ENCODE measurements at regions not wholly inside any gene's neighbourhood (a gene's known extent, or its start where the extent isn't known, plus 50 kb on each side); places are given as distances from the start of the nearest gene placed in this dataset.
"Not testable (repeated sequence)": the region's sequence is repeated elsewhere in the genome, so short reads cannot be mapped to it uniquely, and the experiment has no call there.

- no peak for DNase-seq
These were observed 158.9 kb downstream of the PCTP start for GRCh38 chr17:55909776-55910175.

DNA sequence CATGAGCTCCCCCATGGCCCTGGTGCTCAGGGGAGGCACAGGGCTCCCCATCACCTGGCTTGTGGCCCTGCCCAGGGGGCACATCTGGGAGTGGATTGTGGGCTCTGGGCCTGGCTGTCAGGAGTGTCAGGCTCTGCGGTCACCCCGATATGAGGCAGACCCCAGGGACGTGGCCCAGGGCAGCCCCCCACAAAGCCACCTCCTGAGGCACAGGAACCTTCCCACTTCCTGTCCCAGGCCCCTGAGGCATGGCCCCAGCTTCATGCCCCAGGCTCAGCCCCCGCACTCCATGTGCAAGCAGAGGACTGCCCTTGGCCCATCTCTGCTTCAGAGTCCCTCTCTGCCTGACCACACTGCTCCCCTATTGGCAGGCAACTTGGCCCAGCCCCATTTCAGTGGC lies 160.3 kb downstream of the PCTP start:
- no peak for DNase-seq

DNA sequence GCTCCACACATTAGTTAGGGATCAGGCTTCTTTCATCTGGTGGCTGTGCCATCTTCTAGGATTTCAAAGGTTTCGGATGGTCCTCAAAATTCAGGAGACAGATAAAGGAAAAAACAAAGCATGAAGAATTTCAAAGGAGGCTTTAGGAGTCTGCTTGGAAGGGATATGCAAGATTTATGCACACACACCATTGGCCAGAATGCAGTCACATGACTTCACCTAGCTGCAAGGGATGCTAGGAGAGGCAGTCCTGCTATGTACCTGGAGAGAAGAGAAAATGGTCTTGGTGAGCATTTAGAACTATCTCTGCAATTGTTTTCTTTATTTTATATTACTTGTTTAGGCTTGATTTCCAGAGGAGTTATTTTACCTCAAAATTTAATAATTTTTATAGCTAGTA lies 174.6 kb downstream of the PCTP start:
- no peak for DNase-seq

DNA sequence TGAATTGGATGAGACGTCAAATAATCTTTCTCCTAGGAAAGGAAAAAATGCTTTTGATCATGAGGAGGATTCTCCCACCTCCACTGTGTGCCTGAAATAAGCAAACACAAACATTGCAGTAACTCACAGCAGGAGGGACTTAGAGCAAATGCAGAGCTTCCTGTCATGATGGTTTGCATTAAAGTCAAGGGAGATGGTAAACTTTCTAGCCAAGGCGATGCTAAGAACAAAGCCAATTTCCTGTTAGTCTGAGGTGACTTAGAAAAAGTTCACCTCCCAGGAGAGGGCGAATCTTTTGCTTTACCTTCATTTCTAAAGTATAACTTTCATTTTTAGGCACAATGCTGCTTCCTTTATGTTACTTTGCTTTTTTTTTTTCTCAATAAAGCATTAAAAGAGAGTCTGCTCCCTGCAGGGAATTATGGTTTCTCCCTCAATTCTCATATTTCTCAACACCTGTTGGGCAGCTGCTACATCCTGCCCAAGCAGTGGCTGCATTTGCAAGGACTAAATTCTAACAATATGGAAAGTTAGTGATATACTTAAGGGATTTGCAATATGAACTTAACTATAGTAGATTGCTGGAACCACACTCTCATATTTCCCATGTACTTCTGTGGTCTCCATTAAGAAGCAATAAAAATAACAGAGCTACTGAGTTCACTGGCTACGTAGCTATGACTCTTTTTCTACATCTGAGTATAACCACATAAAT lies 175.6 kb downstream of the PCTP start:
- no peak for DNase-seq

GRCh38 chr17:55930291-55930809 lies 179.5 kb downstream of the PCTP start:
- DNase-seq: no peak

DNA sequence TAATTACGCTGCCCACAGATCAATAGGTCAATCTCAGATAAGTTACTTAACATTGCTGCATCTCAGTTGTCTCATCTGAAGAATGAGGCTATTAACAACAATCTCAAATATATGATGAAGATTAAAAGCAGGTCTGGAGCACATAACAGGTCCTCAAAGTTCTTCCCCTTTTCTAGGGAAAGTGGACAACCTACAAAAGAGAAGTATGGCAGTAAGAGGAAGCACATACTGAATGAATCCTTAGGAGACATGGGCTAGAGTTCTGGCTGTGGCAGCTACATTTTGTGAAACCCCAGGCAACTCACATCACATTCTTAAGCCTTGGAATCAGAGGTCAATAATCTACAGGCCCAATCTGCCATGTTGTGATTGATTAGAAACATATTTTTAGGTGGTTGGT lies 180.6 kb downstream of the PCTP start:
- DNase-seq: no peak

GRCh38 chr17:55932973-55933372 lies 182.1 kb downstream of the PCTP start:
- DNase-seq: no peak

DNA sequence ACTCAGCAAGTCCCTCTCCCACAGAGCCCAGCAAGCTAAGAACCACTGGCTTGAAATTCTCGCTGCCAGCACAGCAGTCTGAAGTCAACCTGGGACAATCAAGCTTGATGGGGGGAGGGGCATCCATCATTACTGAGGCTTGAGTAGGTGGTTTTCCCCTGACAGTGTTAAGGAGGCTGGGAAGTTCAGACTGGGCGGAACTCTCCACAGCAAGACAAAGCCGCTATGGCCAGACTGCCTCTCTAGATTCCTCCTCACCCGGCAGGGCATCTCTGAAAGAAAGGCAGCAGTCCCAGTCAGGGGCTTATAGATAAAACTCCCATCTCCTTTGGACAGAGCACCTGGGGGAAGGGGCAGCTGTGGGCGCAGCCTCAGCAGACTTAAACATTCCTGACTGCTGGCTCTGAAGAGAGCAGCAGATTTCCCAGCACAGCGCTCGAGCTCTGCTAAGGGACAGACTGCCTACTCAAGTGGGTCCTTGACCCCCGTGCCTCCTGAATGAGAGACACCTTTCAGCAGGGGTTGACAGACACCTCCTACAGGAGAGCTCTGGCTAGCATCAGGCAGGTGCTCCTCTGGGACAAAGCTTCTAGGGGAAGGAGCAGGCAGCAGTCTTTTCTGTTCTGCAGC lies 188.4 kb downstream of the PCTP start:
- DNase-seq: not testable (repeated sequence)

- no peak for DNase-seq
These were observed 193.5 kb upstream of the ANKFN1 start for GRCh38 chr17:55959756-55960155.

DNA sequence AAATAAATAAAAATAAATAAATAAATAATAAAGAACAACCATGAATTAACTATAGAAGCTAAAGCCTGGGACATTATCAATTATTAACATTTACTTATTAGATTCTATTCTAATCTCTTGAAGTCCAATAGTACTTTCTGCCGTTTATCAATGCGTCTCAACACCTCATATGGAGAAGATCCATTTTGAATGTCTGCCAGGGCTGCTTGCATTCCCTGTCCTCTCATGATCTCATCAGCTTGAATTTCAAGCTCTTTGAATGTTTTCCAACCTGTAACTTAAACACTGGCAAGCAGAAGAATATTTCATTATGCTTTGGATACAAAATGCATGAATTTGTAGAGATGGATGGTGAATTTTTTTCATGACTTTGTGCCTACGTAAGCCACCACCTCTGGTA lies 191.9 kb upstream of the ANKFN1 start:
- no peak for DNase-seq

DNA sequence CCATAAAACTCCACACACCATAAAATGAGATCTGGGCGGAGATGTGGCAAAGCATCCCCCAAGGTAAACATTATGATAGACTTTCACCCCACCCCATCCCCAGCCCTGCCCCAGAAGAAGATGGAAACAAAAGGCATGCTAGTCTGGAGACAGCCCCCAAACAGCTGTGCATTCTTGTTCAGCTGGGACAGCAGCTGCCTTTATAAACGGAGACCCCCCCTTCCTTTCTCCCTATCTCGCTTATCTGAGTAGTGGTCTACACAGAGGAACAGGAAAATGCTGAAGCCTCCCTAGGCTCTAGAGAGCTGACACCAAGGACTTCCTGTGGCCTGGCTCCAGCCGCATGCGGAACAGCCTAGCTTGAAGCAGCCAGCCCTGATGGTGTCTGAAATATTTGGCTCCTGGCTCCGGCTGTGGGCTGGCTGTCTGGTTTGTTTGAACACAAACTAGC lies 190.3 kb upstream of the ANKFN1 start:
- no peak for DNase-seq

GRCh38 chr17:55964191-55964590 lies 189.1 kb upstream of the ANKFN1 start:
- DNase-seq: no peak

- no peak for DNase-seq
These were observed 188.2 kb upstream of the ANKFN1 start for GRCh38 chr17:55965051-55965450.

DNA sequence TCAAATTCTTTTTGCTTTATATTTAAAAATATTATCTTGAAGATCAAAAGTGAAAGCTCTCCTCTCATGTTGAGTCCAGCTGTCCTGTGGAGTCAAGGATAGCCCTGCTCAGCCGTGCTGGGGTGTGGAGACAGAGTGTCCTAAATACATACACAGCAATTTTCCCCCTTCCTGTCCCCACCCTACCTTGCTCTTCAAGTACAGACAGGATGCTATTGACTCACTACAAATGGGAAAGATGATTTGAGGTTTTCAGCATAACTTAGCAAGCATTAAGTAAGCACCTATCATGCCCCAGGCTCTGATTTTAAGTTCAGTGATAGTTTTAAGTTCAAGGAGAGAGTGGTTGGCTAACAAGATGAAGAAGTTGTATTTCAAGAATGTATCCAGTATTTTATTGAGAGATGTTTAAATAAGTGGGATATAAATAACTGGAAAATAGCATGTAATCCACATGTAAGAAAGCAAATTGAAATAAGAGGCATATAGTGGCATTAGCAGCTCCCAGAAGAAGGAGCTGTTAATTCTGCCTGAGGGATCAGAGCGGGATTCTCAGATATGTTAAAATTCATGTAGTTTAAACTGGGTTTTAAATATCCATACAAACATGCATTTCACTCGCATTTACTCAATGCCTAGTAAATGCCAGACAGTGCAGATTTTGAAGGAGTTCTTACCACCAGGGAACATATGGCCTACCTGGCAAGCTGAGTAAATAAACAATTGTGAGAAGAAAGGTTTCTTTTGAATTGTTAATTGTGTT lies 183.5 kb upstream of the ANKFN1 start:
- no peak for DNase-seq

GRCh38 chr17:55978578-55978977 lies 174.7 kb upstream of the ANKFN1 start:
- DNase-seq: no peak

DNA sequence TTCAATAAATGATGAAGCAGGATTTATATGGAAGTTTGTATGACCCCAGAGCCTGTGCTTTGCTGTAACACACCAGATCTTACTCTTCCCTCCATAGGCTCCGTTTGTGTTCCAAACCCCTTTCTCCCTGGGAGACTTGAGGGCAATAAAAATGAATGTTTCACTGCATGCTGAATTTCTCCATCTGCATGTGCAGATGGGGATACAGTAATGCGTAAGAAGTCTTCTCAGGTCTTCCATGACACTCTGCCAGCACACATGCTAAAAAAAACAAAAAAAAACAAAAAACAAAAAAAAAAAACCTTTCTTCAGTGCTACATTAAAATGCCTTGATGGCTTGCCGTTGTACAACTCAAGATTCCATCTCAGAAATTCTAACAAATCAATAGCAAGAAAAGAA lies 170.2 kb upstream of the ANKFN1 start:
- DNase-seq: no peak

DNA sequence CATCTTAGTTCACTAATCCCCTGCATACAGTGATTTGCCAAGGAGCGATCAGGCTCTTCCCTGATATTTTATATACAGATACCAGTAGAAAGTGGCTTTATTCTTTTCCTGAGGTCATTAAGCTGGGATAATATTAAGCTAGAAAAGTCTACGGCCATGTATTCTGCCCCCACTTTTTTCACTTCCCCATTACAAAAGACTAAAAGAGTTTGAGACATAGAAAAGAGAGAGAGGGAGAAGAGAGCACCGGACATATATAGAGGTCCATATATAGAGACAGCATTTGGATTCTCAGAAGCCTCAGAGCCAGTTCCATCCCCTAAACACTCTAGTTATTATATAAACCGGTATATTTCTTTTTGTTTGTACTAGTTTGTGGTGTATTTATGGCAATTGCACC lies 166.5 kb upstream of the ANKFN1 start:
- DNase-seq: no peak

- DNase-seq: no peak
These were observed 164.4 kb upstream of the ANKFN1 start for GRCh38 chr17:55988861-55989260.

DNA sequence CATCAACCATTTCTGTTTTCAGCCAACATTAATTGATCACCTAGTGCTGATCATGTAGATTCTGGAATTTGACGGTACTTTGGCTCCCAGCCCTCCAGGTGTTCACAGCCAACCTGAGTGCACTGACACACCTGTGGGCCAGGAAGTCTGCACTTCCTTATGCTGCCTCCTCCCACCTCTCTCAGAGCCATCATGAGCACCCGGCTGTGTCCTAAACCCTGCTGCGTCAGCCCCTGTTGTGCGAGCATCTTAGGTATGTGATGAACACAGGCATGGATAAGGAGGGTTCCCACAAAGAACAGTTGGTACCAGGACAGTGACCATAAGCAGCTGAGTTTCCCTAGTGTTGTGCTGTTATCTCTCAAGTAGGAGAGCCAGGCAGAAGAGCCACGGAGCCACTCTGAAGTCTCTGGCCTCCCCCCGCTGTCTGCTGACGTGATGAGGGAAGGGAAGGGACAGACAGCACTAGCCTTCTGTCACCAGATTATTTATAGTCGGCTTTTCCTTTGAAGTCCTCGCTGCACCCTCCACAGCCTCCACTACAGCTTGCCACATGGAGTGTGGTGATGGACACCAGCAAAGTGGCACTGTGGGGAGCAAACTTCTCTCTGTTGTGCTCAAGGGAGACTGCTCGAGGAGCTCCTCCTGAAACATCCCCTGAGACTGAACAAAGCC lies 162.8 kb upstream of the ANKFN1 start:
- DNase-seq: no peak

DNA sequence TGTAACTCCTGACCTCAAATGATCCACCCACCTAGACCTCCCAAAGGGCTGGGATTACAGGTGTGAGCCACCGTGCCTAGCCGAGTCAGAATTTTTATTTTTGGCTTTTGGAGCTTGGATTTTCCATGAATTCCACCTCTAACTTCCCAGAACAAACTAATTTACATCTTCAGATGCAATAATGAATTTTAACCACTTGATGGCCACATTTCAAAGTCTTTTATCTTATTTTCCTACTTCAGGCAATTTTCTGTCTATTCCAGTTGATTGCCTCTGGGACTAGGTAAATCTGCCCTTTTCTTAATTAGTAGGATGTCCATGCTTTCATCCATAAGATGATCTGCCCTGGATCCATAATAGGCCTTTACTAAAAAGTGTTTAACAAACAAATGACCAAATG lies 156.4 kb upstream of the ANKFN1 start:
- no peak for DNase-seq

DNA sequence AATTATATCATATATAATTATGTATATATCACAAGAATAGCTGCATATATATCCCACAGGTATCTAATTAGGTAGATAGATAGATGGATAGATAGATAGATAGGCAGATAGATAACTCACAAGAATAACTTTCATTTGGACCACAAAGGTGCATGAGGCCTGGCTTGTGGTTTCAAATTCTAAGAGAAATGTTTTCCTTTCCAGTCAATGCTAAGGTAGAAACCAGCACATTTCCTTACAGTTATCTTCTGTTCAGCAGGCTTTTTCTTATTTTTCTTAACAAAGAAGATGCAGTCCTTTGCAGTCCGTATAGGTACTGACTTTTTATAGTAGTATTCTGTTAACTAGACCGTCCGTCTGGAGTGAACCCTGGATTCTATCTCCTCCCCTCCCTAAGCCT lies 152.9 kb upstream of the ANKFN1 start:
- no peak for DNase-seq

DNA sequence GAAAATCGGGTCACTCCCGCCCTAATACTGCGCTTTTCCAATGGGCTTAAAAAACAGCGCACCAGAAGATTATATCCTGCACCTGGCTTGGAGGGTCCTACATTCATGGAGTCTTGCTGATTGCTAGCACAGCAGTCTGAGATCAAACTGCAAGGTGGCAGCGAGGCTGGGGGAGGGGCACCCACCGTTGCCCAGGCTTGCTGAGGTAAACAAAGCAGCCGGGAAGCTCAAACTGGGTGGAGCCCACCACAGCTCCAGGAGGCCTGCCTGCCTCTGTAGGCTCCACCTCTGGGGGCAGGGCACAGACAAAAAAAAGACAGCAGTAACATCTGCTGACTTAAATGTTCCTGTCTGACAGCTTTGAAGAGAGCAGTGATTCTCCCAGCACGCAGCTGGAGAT lies 150.6 kb upstream of the ANKFN1 start:
- DNase-seq: not testable (repeated sequence)
